Keratinocyte (primary cell): ENCODE measurements at regions not wholly inside any gene's neighbourhood (a gene's known extent, or its start where the extent isn't known, plus 50 kb on each side); places are given as distances from the start of the nearest gene placed in this dataset.

ENCODE experiments used
- DNase-seq: peaks from one replicate; pipeline ENCODE4 v3.0.0-alpha.2; 2011; ENCODE audit warnings: low read depth, missing footprints, low spot score
- FAIRE-seq: peaks from 2 replicates; lab custom pipeline; 2011; peaks lifted over from hg19 to GRCh38; lab: Jason Lieb, UNC
- H2AFZ ChIP-seq: 2 replicates; pipeline ENCODE4 v1.6.0; 2012; ENCODE audit warnings: low read length, control low read depth, inconsistent platforms; ENCODE audit not compliant: control insufficient read depth
- H3K27ac ChIP-seq: 2 replicates; pipeline ENCODE4 v1.5.1; 2011; ENCODE audit warnings: low read length; ENCODE audit not compliant: control insufficient read depth, insufficient read depth
- H3K27me3 ChIP-seq: 3 replicates; pipeline ENCODE4 v1.6.0; 2011; ENCODE audit warnings: low read length; ENCODE audit not compliant: control insufficient read depth, insufficient read depth; ENCODE audit errors: extremely low read depth
- H3K36me3 ChIP-seq, 2 experiments: 2 replicates in 1 of 2; 3 replicates in 1 of 2; pipeline ENCODE4 v1.5.1; 2011; ENCODE audit warnings: low read length in 2 of 2, mild to moderate bottlenecking in 1 of 2; ENCODE audit not compliant: control insufficient read depth in 2 of 2, insufficient read depth in 2 of 2; ENCODE audit errors: extremely low read depth in 1 of 2
- H3K4me1 ChIP-seq: 3 replicates; pipeline ENCODE4 v1.5.1; 2011; ENCODE audit warnings: low read length; ENCODE audit not compliant: control insufficient read depth, insufficient read depth; ENCODE audit errors: extremely low read depth
- H3K4me2 ChIP-seq: 3 replicates; pipeline ENCODE4 v1.6.0; 2011; ENCODE audit warnings: low read depth, low read length; ENCODE audit not compliant: control insufficient read depth, insufficient read depth; ENCODE audit errors: extremely low read depth
- H3K4me3 ChIP-seq, 3 experiments: fragments of 200-600 bp in 1 of 3; sonication (generic) in 1 of 3; 2 replicates in 2 of 3; 3 replicates in 1 of 3; pipeline ENCODE4 v1.5.1; 2011 to 2016; ENCODE audit warnings: low read length in 3 of 3, mild to moderate bottlenecking in 3 of 3, control low read depth in 2 of 3, inconsistent platforms in 1 of 3, low read depth in 1 of 3, mixed read lengths in 1 of 3, mixed run types in 1 of 3, moderate library complexity in 1 of 3; ENCODE audit not compliant: control insufficient read depth in 2 of 3, insufficient read depth in 2 of 3; ENCODE audit errors: extremely low read depth in 1 of 3
- H3K79me2 ChIP-seq: 2 replicates; pipeline ENCODE4 v1.6.0; 2012; ENCODE audit warnings: low read length; ENCODE audit not compliant: control insufficient read depth, insufficient read depth
- H3K9ac ChIP-seq: 3 replicates; pipeline ENCODE4 v1.6.0; 2011; ENCODE audit warnings: low read length; ENCODE audit not compliant: control insufficient read depth, insufficient read depth; ENCODE audit errors: extremely low read depth
- H3K9me1 ChIP-seq: 3 replicates; pipeline ENCODE4 v1.6.0; 2011; ENCODE audit warnings: low read length; ENCODE audit not compliant: control insufficient read depth, insufficient read depth; ENCODE audit errors: extremely low read depth
- H3K9me3 ChIP-seq: 2 replicates; pipeline ENCODE4 v1.5.1; 2012; ENCODE audit warnings: low read depth, low read length; ENCODE audit not compliant: control insufficient read depth
- H4K20me1 ChIP-seq: 3 replicates; pipeline ENCODE4 v1.6.0; 2011; ENCODE audit warnings: low read length; ENCODE audit not compliant: control insufficient read depth, insufficient read depth; ENCODE audit errors: extremely low read depth
- CTCF ChIP-seq, 3 experiments: IDR thresholded peaks in 1 of 3; conservative IDR thresholded peaks in 1 of 3; optimal IDR thresholded peaks in 1 of 3; 2 replicates in 2 of 3; 3 replicates in 1 of 3; pipeline versions ENCODE3 to v1.5.1; 2011; ENCODE audit warnings: low read length in 3 of 3, mild to moderate bottlenecking in 3 of 3, moderate library complexity in 2 of 3, control low read depth in 1 of 3, inconsistent platforms in 1 of 3; ENCODE audit not compliant: insufficient read depth in 2 of 3; ENCODE audit errors: extremely low read depth in 1 of 3
- EZH2 ChIP-seq: IDR thresholded peaks from one replicate; pipeline ENCODE4 v1.6.1; 2012; ENCODE audit warnings: inconsistent platforms, mild to moderate bottlenecking, low read length, moderate library complexity
- dilution Hi-C: fragments of 300-500 bp; cut with MboI; formaldehyde crosslinking; loops from one replicate; pipeline ENCODE4 v1.7.0; 2020; ENCODE audit warnings: low sequenced_read_pairs; ENCODE audit not compliant: extremely low pct_ligation_motif_present

GRCh38 chr2:226040344-226040900 is 640.9 kb downstream of the NYAP2 start:
- Histone ChIP-seq H3K27me3 (no peaks in the 10 kb centered on the region), H2AFZ (no peak overlapping the region), H4K20me1 (no peaks in the 10 kb centered on the region), H3K4me3 (no peak overlapping the region), H3K9me3 (no peaks in the 10 kb centered on the region), H3K4me2 (no peak overlapping the region), H3K79me2 (no peaks in the 10 kb centered on the region), H3K27ac (no peak overlapping the region), H3K9ac (no peak overlapping the region), H3K9me1 (no peaks in the 10 kb centered on the region), H3K36me3 (no peaks in the 10 kb centered on the region), H3K4me1 (no peaks in the 10 kb centered on the region)
- no peak for DNase-seq
- dilution Hi-C loops = no loop called here
- TF ChIP-seq CTCF (optimal IDR thresholded peaks at IDR 0.05 in 1 of 3, IDR thresholded peaks at IDR 0.05 in 1 of 3, conservative IDR thresholded peaks at IDR 0.05 in 1 of 3; ENCODE audit: extremely low read depth in 1 of 3, insufficient read depth in 2 of 3, low read length in 3 of 3) (no peak), EZH2 (no peak)
- no peak for FAIRE-seq

- no peaks in the 10 kb centered on the region for H3K9me1 ChIP-seq
- TF ChIP-seq EZH2 (no peak), CTCF (optimal IDR thresholded peaks at IDR 0.05 in 1 of 3, IDR thresholded peaks at IDR 0.05 in 1 of 3, conservative IDR thresholded peaks at IDR 0.05 in 1 of 3; ENCODE audit: extremely low read depth in 1 of 3, insufficient read depth in 2 of 3, low read length in 3 of 3) (no peak)
- no peak overlapping the region for H3K4me3 ChIP-seq
- no peaks in the 10 kb centered on the region for H3K4me1 ChIP-seq
- no peaks in the 10 kb centered on the region for H3K9me3 ChIP-seq
- no peak overlapping the region for H2AFZ ChIP-seq
- H3K36me3 ChIP-seq = no peaks in the 10 kb centered on the region
- H3K27me3 ChIP-seq = no peaks in the 10 kb centered on the region
- H3K27ac ChIP-seq = no peak overlapping the region
- DNase-seq (no peak), FAIRE-seq (no peak)
- H3K79me2 ChIP-seq = no peaks in the 10 kb centered on the region
- H3K9ac ChIP-seq = no peak overlapping the region
- dilution Hi-C loops = no loop called here
- no peak overlapping the region for H3K4me2 ChIP-seq
- no peaks in the 10 kb centered on the region for H4K20me1 ChIP-seq
Observed at GRCh38 chr2:226037526-226037925, 638.0 kb downstream of the NYAP2 start.
